WTC11 (cell line): ENCODE measurements at regions not wholly inside any gene's neighbourhood (a gene's known extent, or its start where the extent isn't known, plus 50 kb on each side); places are given as distances from the start of the nearest gene placed in this dataset.

Experiments used
- ATAC-seq: fragments of 200-7000 bp; cut with Tn5 transposase; 2 replicates; pipeline ENCODE4 v1.10.0; 2021; ENCODE audit warnings: mild to moderate bottlenecking, moderate library complexity
- CTCF ChIA-PET: fragments of 300-600 bp; sonication (Branson Sonifier 250); formaldehyde crosslinking; loops from one replicate; lab custom pipeline; 2021; ENCODE audit warnings: antibody characterized with exemption; lab: Charles Lee
- POLR2A ChIA-PET: fragments of 350-600 bp; sonication (Branson Sonifier 250); formaldehyde crosslinking; loops from one replicate; lab custom pipeline; 2021; ENCODE audit warnings: antibody characterized with exemption; lab: Charles Lee
- DNase-seq: peaks from one replicate; pipeline ENCODE4 v3.0.0; 2021; ENCODE audit warnings: low spot score
- H3K27ac Mint-ChIP-seq: 2 replicates; pipeline ENCODE4 v1.8.0; 2021; ENCODE audit warnings: mixed read lengths
- H3K27me3 Mint-ChIP-seq: 2 replicates; pipeline ENCODE4 v1.8.0; 2021; ENCODE audit warnings: low read depth, mild to moderate bottlenecking, moderate library complexity, mixed read lengths
- H3K36me3 Mint-ChIP-seq: 2 replicates; pipeline ENCODE4 v1.8.0; 2021; ENCODE audit warnings: mixed read lengths
- H3K4me1 Mint-ChIP-seq: 2 replicates; pipeline ENCODE4 v1.8.0; 2022; ENCODE audit warnings: mixed read lengths
- H3K4me3 Mint-ChIP-seq: 2 replicates; pipeline ENCODE4 v1.8.0; 2021; ENCODE audit warnings: mild to moderate bottlenecking, moderate library complexity, mixed read lengths
- H3K9me3 Mint-ChIP-seq: 2 replicates; pipeline ENCODE4 v1.8.0; 2021; ENCODE audit warnings: mixed read lengths
- CREB1 ChIP-seq: sonication (generic); formaldehyde crosslinking; IDR thresholded peaks from 2 replicates; pipeline ENCODE4 v1.8.0; 2023; ENCODE audit warnings: mild to moderate bottlenecking, missing genetic modification reagents
- ETV6 ChIP-seq: sonication (generic); formaldehyde crosslinking; IDR thresholded peaks from 2 replicates; pipeline ENCODE4 v1.8.1; 2022; ENCODE audit warnings: mild to moderate bottlenecking, missing genetic modification reagents
- GABPB1 ChIP-seq: sonication (generic); formaldehyde crosslinking; IDR thresholded peaks from 2 replicates; pipeline ENCODE4 v1.8.1; 2023; ENCODE audit warnings: mild to moderate bottlenecking, missing genetic modification reagents
- KAT7 ChIP-seq: sonication (generic); formaldehyde crosslinking; IDR thresholded peaks from 2 replicates; pipeline ENCODE4 v1.8.1; 2023; ENCODE audit warnings: missing genetic modification reagents, mild to moderate bottlenecking, borderline replicate concordance
- MYBL2 ChIP-seq: sonication (generic); formaldehyde crosslinking; IDR thresholded peaks from 2 replicates; pipeline ENCODE4 v1.8.1; 2023; ENCODE audit warnings: mild to moderate bottlenecking, moderate library complexity, missing genetic modification reagents
- NFE2L1 ChIP-seq: sonication (generic); formaldehyde crosslinking; IDR thresholded peaks from 2 replicates; pipeline ENCODE4 v1.8.1; 2023; ENCODE audit warnings: missing genetic modification reagents
- NR3C1 ChIP-seq: sonication (generic); formaldehyde crosslinking; conservative IDR thresholded peaks from 2 replicates; pipeline ENCODE4 v1.8.1; 2023; ENCODE audit warnings: low read depth, mild to moderate bottlenecking, missing genetic modification reagents
- PRRX2 ChIP-seq: fragments of 250-450 bp; sonication (Bioruptor Pico); IDR thresholded peaks from 2 replicates; pipeline ENCODE4 v1.8.0; 2021; ENCODE audit warnings: mild to moderate bottlenecking
- RELA ChIP-seq: sonication (generic); formaldehyde crosslinking; IDR thresholded peaks from 2 replicates; pipeline ENCODE4 v1.8.1; 2022; ENCODE audit warnings: missing genetic modification reagents, mild to moderate bottlenecking, borderline replicate concordance
- RORB ChIP-seq: fragments of 250-450 bp; sonication (Bioruptor Pico); IDR thresholded peaks from 2 replicates; pipeline ENCODE4 v1.9.0; 2021; ENCODE audit warnings: mild to moderate bottlenecking
- SMAD4 ChIP-seq: sonication (generic); formaldehyde crosslinking; IDR thresholded peaks from 2 replicates; pipeline ENCODE4 v1.8.0; 2022; ENCODE audit warnings: mild to moderate bottlenecking, missing genetic modification reagents
- SOX15 ChIP-seq: fragments of 250-450 bp; sonication (Bioruptor Pico); IDR thresholded peaks from 2 replicates; pipeline ENCODE4 v1.9.0; 2021; ENCODE audit warnings: mild to moderate bottlenecking
- TEAD1 ChIP-seq: sonication (generic); formaldehyde crosslinking; IDR thresholded peaks from 2 replicates; pipeline ENCODE4 v1.8.0; 2022; ENCODE audit warnings: mild to moderate bottlenecking, missing genetic modification reagents
- ZNF121 ChIP-seq: sonication (generic); formaldehyde crosslinking; IDR thresholded peaks from 2 replicates; pipeline ENCODE4 v1.8.0; 2023; ENCODE audit warnings: missing genetic modification reagents
- ZNF416 ChIP-seq: fragments of 250-450 bp; sonication (Bioruptor Pico); IDR thresholded peaks from 2 replicates; pipeline ENCODE4 v1.9.0; 2021; ENCODE audit warnings: mild to moderate bottlenecking, inconsistent platforms
- ZNF423 ChIP-seq: fragments of 250-450 bp; sonication (Bioruptor Pico); IDR thresholded peaks from 2 replicates; pipeline ENCODE4 v2.1.2; 2022; ENCODE audit warnings: mild to moderate bottlenecking, moderate library complexity
- TF ChIP-seq, protein P1 (sequence below): sonication (generic); formaldehyde crosslinking; IDR thresholded peaks from 2 replicates; pipeline ENCODE4 v1.8.1; 2022; ENCODE audit warnings: low read depth, missing genetic modification reagents, borderline replicate concordance
- TF ChIP-seq, protein P2 (sequence below): sonication (generic); formaldehyde crosslinking; conservative IDR thresholded peaks from 2 replicates; pipeline ENCODE4 v1.8.1; 2023; ENCODE audit warnings: mild to moderate bottlenecking, low read depth, missing genetic modification reagents, moderate library complexity
- TF ChIP-seq, protein P3 (sequence below): fragments of 250-450 bp; sonication (Bioruptor Pico); IDR thresholded peaks from 2 replicates; pipeline ENCODE4 v1.9.0; 2021; ENCODE audit warnings: mild to moderate bottlenecking
- TF ChIP-seq, protein P4 (sequence below): fragments of 250-450 bp; sonication (Bioruptor Pico); IDR thresholded peaks from 2 replicates; pipeline ENCODE4 v1.9.0; 2021; ENCODE audit warnings: mild to moderate bottlenecking
- TF ChIP-seq, protein P5 (sequence below): sonication (generic); formaldehyde crosslinking; IDR thresholded peaks from 2 replicates; pipeline ENCODE4 v1.8.1; 2023; ENCODE audit warnings: mild to moderate bottlenecking, missing genetic modification reagents
- TF ChIP-seq, protein P6 (sequence below): fragments of 200-600 bp; IDR thresholded peaks from 2 replicates; pipeline ENCODE4 v1.8.0; 2022; ENCODE audit warnings: antibody characterized with exemption
- TF ChIP-seq, protein P7 (sequence below): sonication (generic); formaldehyde crosslinking; IDR thresholded peaks from 2 replicates; pipeline ENCODE4 v1.8.1; 2023; ENCODE audit warnings: mild to moderate bottlenecking, missing genetic modification reagents, moderate library complexity
- TF ChIP-seq, protein P8 (sequence below): sonication (generic); formaldehyde crosslinking; IDR thresholded peaks from 2 replicates; pipeline ENCODE4 v1.8.1; 2022; ENCODE audit warnings: mild to moderate bottlenecking, missing genetic modification reagents, moderate library complexity, borderline replicate concordance

DNA sequence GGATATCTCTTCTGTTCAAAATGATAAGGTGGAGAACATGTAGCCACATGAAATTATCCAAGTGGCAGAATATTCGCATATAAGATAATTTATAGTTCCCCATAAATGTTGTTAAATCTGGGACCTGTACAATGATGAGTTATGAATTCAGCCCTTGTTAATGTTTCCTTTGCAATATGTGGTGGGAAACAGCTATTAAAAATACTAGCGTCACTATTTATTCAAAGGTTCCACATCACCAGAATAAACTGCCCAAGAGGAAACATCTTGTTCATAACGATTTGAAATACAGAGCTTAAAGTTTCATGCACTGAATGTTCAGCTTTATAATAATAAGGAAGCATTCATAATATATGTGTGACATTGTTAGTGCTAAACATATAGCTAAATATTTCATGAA is 223.9 kb upstream of the TCF4 start:
- DNase-seq (no peak), ATAC-seq (no peak)
- CTCF ChIA-PET: no interaction called here
- Mint-ChIP-seq H3K27me3 (no peaks in the 10 kb centered on the region), H3K9me3 (no peaks in the 10 kb centered on the region), H3K27ac (no peak overlapping the region), H3K4me1 (0 out of 2 replicates have a peak, but pooled peaks cover 6% of the 10 kb centered on the region), H3K36me3 (no peaks in the 10 kb centered on the region)
- TF ChIP-seq, protein P1, sequence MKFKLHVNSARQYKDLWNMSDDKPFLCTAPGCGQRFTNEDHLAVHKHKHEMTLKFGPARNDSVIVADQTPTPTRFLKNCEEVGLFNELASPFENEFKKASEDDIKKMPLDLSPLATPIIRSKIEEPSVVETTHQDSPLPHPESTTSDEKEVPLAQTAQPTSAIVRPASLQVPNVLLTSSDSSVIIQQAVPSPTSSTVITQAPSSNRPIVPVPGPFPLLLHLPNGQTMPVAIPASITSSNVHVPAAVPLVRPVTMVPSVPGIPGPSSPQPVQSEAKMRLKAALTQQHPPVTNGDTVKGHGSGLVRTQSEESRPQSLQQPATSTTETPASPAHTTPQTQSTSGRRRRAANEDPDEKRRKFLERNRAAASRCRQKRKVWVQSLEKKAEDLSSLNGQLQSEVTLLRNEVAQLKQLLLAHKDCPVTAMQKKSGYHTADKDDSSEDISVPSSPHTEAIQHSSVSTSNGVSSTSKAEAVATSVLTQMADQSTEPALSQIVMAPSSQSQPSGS (CRISPR knock-in tag): no peak
- TF ChIP-seq ETV6 (CRISPR knock-in tag): no peak
- TF ChIP-seq, protein P2, sequence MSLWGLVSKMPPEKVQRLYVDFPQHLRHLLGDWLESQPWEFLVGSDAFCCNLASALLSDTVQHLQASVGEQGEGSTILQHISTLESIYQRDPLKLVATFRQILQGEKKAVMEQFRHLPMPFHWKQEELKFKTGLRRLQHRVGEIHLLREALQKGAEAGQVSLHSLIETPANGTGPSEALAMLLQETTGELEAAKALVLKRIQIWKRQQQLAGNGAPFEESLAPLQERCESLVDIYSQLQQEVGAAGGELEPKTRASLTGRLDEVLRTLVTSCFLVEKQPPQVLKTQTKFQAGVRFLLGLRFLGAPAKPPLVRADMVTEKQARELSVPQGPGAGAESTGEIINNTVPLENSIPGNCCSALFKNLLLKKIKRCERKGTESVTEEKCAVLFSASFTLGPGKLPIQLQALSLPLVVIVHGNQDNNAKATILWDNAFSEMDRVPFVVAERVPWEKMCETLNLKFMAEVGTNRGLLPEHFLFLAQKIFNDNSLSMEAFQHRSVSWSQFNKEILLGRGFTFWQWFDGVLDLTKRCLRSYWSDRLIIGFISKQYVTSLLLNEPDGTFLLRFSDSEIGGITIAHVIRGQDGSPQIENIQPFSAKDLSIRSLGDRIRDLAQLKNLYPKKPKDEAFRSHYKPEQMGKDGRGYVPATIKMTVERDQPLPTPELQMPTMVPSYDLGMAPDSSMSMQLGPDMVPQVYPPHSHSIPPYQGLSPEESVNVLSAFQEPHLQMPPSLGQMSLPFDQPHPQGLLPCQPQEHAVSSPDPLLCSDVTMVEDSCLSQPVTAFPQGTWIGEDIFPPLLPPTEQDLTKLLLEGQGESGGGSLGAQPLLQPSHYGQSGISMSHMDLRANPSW (CRISPR knock-in tag): no peak
- TF ChIP-seq, protein P3, sequence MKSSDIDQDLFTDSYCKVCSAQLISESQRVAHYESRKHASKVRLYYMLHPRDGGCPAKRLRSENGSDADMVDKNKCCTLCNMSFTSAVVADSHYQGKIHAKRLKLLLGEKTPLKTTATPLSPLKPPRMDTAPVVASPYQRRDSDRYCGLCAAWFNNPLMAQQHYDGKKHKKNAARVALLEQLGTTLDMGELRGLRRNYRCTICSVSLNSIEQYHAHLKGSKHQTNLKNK (CRISPR knock-in tag): no peak
- no peak for TF ChIP-seq KAT7 (CRISPR knock-in tag)
- TF ChIP-seq, protein P4, sequence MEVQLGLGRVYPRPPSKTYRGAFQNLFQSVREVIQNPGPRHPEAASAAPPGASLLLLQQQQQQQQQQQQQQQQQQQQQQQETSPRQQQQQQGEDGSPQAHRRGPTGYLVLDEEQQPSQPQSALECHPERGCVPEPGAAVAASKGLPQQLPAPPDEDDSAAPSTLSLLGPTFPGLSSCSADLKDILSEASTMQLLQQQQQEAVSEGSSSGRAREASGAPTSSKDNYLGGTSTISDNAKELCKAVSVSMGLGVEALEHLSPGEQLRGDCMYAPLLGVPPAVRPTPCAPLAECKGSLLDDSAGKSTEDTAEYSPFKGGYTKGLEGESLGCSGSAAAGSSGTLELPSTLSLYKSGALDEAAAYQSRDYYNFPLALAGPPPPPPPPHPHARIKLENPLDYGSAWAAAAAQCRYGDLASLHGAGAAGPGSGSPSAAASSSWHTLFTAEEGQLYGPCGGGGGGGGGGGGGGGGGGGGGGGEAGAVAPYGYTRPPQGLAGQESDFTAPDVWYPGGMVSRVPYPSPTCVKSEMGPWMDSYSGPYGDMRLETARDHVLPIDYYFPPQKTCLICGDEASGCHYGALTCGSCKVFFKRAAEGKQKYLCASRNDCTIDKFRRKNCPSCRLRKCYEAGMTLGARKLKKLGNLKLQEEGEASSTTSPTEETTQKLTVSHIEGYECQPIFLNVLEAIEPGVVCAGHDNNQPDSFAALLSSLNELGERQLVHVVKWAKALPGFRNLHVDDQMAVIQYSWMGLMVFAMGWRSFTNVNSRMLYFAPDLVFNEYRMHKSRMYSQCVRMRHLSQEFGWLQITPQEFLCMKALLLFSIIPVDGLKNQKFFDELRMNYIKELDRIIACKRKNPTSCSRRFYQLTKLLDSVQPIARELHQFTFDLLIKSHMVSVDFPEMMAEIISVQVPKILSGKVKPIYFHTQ (CRISPR knock-in tag): no peak
- TF ChIP-seq SMAD4: no peak
- no peak for TF ChIP-seq NR3C1 (CRISPR knock-in tag)
- no peak for TF ChIP-seq SOX15 (CRISPR knock-in tag)
- TF ChIP-seq ZNF423 (CRISPR knock-in tag): no peak
- TF ChIP-seq RELA (CRISPR knock-in tag): no peak
- TF ChIP-seq, all 79 proteins: peak for 0
- POLR2A ChIA-PET: no interaction called here
- no peak overlapping the region for H3K4me3 Mint-ChIP-seq

DNA sequence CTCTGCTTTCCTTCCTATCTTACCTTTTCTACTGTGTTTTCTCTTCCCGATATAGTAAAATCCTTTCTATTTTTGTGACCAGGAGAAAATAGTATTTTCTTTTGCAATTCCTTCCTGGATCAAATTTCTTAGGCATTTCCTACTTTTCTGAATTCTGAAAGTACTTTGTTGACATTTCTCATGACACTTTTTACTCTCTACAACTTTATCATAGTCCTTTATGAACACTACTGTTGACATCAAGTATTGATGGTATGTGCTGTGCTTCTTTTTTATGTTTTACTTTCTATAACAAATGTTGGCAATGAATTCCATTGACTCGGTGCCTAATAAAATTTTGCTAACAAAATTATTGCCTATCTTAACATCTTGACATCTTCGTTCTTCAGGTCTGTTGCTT is 217.7 kb upstream of the TCF4 start:
- peaks cover 2% of the 10 kb centered on the region; the same call in 1 of the 2 replicates for H3K36me3 Mint-ChIP-seq
- no peak overlapping the region for H3K27ac Mint-ChIP-seq
- H3K4me3 Mint-ChIP-seq: no peak overlapping the region
- H3K9me3 Mint-ChIP-seq: no peaks in the 10 kb centered on the region
- POLR2A ChIA-PET: no interaction called here
- no peaks in the 10 kb centered on the region for H3K27me3 Mint-ChIP-seq
- ATAC-seq (no peak), DNase-seq (no peak)
- peaks cover 12% of the 10 kb centered on the region for H3K4me1 Mint-ChIP-seq
- CTCF ChIA-PET: no interaction called here
- TF ChIP-seq, protein P5, sequence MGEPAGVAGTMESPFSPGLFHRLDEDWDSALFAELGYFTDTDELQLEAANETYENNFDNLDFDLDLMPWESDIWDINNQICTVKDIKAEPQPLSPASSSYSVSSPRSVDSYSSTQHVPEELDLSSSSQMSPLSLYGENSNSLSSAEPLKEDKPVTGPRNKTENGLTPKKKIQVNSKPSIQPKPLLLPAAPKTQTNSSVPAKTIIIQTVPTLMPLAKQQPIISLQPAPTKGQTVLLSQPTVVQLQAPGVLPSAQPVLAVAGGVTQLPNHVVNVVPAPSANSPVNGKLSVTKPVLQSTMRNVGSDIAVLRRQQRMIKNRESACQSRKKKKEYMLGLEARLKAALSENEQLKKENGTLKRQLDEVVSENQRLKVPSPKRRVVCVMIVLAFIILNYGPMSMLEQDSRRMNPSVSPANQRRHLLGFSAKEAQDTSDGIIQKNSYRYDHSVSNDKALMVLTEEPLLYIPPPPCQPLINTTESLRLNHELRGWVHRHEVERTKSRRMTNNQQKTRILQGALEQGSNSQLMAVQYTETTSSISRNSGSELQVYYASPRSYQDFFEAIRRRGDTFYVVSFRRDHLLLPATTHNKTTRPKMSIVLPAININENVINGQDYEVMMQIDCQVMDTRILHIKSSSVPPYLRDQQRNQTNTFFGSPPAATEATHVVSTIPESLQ (CRISPR knock-in tag): no peak
- TF ChIP-seq, protein P6, sequence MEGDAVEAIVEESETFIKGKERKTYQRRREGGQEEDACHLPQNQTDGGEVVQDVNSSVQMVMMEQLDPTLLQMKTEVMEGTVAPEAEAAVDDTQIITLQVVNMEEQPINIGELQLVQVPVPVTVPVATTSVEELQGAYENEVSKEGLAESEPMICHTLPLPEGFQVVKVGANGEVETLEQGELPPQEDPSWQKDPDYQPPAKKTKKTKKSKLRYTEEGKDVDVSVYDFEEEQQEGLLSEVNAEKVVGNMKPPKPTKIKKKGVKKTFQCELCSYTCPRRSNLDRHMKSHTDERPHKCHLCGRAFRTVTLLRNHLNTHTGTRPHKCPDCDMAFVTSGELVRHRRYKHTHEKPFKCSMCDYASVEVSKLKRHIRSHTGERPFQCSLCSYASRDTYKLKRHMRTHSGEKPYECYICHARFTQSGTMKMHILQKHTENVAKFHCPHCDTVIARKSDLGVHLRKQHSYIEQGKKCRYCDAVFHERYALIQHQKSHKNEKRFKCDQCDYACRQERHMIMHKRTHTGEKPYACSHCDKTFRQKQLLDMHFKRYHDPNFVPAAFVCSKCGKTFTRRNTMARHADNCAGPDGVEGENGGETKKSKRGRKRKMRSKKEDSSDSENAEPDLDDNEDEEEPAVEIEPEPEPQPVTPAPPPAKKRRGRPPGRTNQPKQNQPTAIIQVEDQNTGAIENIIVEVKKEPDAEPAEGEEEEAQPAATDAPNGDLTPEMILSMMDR: no peak
- no peak for TF ChIP-seq SOX15 (CRISPR knock-in tag)
- no peak for TF ChIP-seq ZNF121 (CRISPR knock-in tag)
- TF ChIP-seq GABPB1: no peak
- no peak for TF ChIP-seq ZNF423 (CRISPR knock-in tag)
- TF ChIP-seq, protein P7, sequence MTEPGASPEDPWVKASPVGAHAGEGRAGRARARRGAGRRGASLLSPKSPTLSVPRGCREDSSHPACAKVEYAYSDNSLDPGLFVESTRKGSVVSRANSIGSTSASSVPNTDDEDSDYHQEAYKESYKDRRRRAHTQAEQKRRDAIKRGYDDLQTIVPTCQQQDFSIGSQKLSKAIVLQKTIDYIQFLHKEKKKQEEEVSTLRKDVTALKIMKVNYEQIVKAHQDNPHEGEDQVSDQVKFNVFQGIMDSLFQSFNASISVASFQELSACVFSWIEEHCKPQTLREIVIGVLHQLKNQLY (CRISPR knock-in tag): no peak
- TF ChIP-seq RORB (CRISPR knock-in tag): no peak
- TF ChIP-seq CREB1: no peak
- TF ChIP-seq NR3C1 (CRISPR knock-in tag): no peak
- TF ChIP-seq ZNF416 (CRISPR knock-in tag): no peak
- no peak for TF ChIP-seq PRRX2
- TF ChIP-seq TEAD1 (CRISPR knock-in tag): no peak
- no peak for TF ChIP-seq RELA (CRISPR knock-in tag)
- TF ChIP-seq, protein P8, sequence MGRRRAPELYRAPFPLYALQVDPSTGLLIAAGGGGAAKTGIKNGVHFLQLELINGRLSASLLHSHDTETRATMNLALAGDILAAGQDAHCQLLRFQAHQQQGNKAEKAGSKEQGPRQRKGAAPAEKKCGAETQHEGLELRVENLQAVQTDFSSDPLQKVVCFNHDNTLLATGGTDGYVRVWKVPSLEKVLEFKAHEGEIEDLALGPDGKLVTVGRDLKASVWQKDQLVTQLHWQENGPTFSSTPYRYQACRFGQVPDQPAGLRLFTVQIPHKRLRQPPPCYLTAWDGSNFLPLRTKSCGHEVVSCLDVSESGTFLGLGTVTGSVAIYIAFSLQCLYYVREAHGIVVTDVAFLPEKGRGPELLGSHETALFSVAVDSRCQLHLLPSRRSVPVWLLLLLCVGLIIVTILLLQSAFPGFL: no peak
- no peak for TF ChIP-seq MYBL2
- TF ChIP-seq NFE2L1 (CRISPR knock-in tag): no peak
